HL-60 (cell line): ENCODE measurements at regions not wholly inside any gene's neighbourhood (a gene's known extent, or its start where the extent isn't known, plus 50 kb on each side); places are given as distances from the start of the nearest gene placed in this dataset.

Experiments
- DNase-seq, 2 experiments: peaks; one replicate each; pipeline ENCODE4 v3.0.0-alpha.2; 2010 to 2020; ENCODE audit warnings: low read depth in 1 of 2, low spot score in 1 of 2
- H3K27ac ChIP-seq: fragments of 250-450 bp; sonication (Bioruptor Pico); replicated peaks from 2 replicates; pipeline ENCODE4 v1.5.1; 2020; ENCODE audit warnings: mild to moderate bottlenecking, moderate library complexity
- H3K27me3 ChIP-seq: fragments of 250-450 bp; sonication (Bioruptor Pico); 2 replicates; pipeline ENCODE4 v1.5.1; 2021; ENCODE audit warnings: mild to moderate bottlenecking, moderate library complexity; ENCODE audit not compliant: insufficient read depth, poor library complexity, severe bottlenecking
- H3K4me3 ChIP-seq: replicated peaks from 2 replicates; pipeline ENCODE4 v1.5.1; 2011; ENCODE audit warnings: mild to moderate bottlenecking, control low read depth, low read length; ENCODE audit not compliant: insufficient read depth
- GABPA ChIP-seq: IDR thresholded peaks from 2 replicates; pipeline ENCODE4 v1.6.1; 2012; ENCODE audit warnings: low read depth
- POLR2AphosphoS5 ChIP-seq: IDR thresholded peaks from 2 replicates; pipeline ENCODE4 v1.6.1; 2012; ENCODE audit warnings: low read depth
- SPI1 ChIP-seq: IDR thresholded peaks from 2 replicates; pipeline ENCODE4 v1.6.1; 2012; ENCODE audit warnings: low read depth, mild to moderate bottlenecking, borderline replicate concordance
- TF ChIP-seq, protein P1 (sequence below): IDR thresholded peaks from 2 replicates; pipeline ENCODE4 v1.6.1; 2012; ENCODE audit warnings: low read depth; ENCODE audit not compliant: insufficient replicate concordance
- TF ChIP-seq, protein P2 (sequence below): IDR thresholded peaks from one replicate; pipeline ENCODE4 v1.5.1; 2011; ENCODE audit warnings: low read length, control low read depth, inconsistent platforms; ENCODE audit not compliant: insufficient read depth

DNA sequence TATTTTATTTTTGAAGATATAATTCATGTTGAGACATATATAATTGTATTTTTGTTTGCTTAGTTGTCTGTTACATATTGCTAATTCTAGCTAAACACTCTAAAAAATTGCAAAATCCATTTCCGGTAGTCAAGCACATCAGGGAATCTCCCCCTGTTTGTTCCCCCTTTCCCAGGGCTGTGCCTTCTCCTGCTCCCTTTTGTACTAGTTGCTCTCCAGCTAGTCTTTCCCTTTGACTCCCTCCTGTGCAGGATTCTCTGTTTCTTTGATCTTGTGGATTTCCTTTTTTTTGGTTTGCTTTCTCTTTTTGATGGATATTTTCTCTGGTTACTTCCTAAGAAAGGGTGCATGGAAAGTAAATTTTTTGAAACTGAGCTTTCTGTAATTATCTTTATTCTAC lies 188.1 kb upstream of the PLET1 start:
- TF ChIP-seq, protein P1, sequence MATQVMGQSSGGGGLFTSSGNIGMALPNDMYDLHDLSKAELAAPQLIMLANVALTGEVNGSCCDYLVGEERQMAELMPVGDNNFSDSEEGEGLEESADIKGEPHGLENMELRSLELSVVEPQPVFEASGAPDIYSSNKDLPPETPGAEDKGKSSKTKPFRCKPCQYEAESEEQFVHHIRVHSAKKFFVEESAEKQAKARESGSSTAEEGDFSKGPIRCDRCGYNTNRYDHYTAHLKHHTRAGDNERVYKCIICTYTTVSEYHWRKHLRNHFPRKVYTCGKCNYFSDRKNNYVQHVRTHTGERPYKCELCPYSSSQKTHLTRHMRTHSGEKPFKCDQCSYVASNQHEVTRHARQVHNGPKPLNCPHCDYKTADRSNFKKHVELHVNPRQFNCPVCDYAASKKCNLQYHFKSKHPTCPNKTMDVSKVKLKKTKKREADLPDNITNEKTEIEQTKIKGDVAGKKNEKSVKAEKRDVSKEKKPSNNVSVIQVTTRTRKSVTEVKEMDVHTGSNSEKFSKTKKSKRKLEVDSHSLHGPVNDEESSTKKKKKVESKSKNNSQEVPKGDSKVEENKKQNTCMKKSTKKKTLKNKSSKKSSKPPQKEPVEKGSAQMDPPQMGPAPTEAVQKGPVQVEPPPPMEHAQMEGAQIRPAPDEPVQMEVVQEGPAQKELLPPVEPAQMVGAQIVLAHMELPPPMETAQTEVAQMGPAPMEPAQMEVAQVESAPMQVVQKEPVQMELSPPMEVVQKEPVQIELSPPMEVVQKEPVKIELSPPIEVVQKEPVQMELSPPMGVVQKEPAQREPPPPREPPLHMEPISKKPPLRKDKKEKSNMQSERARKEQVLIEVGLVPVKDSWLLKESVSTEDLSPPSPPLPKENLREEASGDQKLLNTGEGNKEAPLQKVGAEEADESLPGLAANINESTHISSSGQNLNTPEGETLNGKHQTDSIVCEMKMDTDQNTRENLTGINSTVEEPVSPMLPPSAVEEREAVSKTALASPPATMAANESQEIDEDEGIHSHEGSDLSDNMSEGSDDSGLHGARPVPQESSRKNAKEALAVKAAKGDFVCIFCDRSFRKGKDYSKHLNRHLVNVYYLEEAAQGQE, result no peak
- no peak for TF ChIP-seq SPI1
- no peak for TF ChIP-seq GABPA
- TF ChIP-seq, protein P2, sequence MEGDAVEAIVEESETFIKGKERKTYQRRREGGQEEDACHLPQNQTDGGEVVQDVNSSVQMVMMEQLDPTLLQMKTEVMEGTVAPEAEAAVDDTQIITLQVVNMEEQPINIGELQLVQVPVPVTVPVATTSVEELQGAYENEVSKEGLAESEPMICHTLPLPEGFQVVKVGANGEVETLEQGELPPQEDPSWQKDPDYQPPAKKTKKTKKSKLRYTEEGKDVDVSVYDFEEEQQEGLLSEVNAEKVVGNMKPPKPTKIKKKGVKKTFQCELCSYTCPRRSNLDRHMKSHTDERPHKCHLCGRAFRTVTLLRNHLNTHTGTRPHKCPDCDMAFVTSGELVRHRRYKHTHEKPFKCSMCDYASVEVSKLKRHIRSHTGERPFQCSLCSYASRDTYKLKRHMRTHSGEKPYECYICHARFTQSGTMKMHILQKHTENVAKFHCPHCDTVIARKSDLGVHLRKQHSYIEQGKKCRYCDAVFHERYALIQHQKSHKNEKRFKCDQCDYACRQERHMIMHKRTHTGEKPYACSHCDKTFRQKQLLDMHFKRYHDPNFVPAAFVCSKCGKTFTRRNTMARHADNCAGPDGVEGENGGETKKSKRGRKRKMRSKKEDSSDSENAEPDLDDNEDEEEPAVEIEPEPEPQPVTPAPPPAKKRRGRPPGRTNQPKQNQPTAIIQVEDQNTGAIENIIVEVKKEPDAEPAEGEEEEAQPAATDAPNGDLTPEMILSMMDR, result no peak
- no peak for TF ChIP-seq POLR2AphosphoS5
- Histone ChIP-seq H3K27ac (no peak overlapping the region), H3K27me3 (no peaks in the 10 kb centered on the region), H3K4me3 (no peak overlapping the region)
- no peak for DNase-seq

DNA sequence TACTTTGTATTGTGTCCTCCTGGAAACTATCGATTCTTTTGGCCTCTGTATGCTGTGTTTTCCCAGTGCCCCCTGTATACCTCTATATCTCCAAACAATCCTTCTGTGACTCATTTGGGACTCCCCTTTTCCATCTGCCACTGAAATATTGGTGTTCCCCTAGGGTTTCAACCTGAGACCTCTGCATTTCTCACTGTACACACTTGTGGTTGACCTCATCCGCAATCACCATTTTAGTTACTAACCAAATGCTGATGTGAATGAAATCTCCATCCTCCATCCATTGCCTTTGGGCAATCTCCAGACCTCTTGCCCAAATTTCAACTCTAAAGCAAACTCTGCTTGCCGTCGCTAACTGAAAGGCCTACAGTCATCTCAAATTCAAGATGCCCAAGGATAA lies 190.6 kb upstream of the PLET1 start:
- no peak overlapping the region for H3K27ac ChIP-seq
- no peak for DNase-seq
- H3K4me3 ChIP-seq, result no peak overlapping the region
- no peaks in the 10 kb centered on the region for H3K27me3 ChIP-seq
- no peak for TF ChIP-seq GABPA
- no peak for TF ChIP-seq SPI1
- TF ChIP-seq, protein P1, result no peak
- no peak for TF ChIP-seq POLR2AphosphoS5
- TF ChIP-seq, protein P2, result no peak

DNA sequence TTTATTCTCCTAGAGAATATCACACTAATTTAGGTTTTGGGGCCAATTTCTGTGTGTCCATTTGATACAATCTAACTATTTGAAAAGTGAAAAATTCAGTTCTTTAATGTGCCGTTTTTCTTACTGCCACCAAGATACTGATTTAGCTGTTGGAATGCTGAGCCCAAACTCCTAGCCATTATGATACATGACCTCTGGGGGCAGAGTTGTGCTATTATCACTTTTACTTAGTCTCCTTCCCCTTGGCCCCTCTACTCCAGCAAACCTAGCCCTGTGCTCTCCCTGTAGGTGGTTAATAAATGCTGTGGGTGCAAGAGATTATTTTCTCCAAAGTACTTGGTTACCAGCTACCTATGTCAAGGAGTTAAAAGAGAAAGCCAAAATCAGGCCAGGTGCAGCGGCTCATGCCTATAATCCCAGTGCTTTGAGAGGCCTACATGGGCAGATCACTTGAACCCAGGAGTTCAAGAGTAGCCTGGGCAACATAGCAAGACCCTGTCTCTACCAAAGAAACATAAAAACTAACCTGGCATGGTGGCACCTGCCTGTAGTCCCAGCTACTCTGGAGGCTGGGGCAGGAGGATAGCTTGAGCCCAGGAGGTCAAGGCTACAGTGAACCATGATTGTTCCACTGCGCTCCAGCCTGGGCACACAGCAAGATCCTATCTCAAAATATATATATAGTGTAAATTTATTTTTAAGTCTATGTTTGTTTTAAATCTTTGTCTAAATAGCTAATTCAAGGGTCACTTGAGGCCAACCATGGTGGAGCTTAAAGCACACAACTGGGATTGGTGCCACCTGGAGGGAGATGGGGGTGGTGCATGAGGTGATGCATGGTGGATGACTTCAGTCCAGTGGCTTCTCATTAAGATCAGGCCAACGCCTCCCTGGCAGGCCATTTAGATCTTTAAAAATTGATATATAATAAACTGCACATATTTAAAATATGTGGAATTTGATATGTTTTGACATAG lies 193.2 kb upstream of the PLET1 start:
- DNase-seq, result peak; percentile 35 to 45
- Histone ChIP-seq H3K4me3 (no peak overlapping the region), H3K27me3 (no peaks in the 10 kb centered on the region), H3K27ac (no peak overlapping the region)
- no peak for TF ChIP-seq SPI1
- TF ChIP-seq, protein P2, result peak; percentile 47

DNA sequence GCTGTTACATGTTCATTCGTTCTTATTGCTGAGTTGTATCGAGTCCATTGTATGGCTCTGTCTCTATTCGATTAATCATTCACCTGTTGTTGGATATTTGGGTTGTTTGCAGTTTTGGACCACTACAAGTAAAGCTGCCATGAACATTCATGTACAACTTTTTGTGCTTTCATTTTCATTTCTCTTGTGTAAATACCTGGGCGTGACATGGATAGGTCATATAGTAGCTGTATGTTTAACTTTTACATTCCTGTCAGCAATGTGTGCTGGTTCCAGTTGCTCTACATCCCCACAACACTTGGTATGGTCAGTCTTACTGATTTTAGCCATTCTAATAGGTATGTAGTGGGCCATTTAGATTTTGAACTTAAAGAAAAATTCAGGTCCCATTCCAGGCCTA lies 194.2 kb upstream of the PLET1 start:
- no peak for DNase-seq
- no peak overlapping the region for H3K4me3 ChIP-seq

More for the DNA sequence above, 194.2 kb upstream of the PLET1 start:
- TF ChIP-seq GABPA, result no peak
- TF ChIP-seq, protein P2, result no peak
- TF ChIP-seq SPI1, result no peak
- TF ChIP-seq, protein P1, result no peak
- TF ChIP-seq POLR2AphosphoS5, result no peak
- H3K27ac ChIP-seq, result no peak overlapping the region
- no peaks in the 10 kb centered on the region for H3K27me3 ChIP-seq
